ENCODE measurements at regions not wholly inside any gene's neighbourhood (a gene's known extent, or its start where the extent isn't known, plus 50 kb on each side); places are given as distances from the start of the nearest gene placed in this dataset.
"Not testable (repeated sequence)": the region's sequence is repeated elsewhere in the genome, so short reads cannot be mapped to it uniquely, and the experiment has no call there.

DNA sequence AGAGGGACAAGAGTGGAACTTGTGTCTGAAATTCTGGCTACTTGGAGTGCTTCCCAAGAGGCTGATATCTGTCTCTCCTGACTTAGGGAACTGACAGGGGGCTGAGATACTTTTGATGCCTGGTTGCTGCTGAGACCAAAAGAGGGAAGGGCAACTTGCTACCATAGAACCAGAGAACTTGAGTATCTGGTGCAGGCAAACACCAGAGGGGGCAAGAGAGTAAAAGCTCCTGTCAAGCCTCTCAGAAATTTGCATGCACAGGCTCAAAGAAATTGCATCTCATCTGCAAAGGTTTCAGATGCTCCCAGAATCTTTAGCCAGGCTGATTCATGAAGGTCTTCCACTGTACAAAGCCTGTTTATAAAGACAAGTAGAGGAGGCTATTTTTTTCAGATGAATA, 391.3 kb upstream of the FOXG1 start:
- TF ChIP-seq, protein P1, sequence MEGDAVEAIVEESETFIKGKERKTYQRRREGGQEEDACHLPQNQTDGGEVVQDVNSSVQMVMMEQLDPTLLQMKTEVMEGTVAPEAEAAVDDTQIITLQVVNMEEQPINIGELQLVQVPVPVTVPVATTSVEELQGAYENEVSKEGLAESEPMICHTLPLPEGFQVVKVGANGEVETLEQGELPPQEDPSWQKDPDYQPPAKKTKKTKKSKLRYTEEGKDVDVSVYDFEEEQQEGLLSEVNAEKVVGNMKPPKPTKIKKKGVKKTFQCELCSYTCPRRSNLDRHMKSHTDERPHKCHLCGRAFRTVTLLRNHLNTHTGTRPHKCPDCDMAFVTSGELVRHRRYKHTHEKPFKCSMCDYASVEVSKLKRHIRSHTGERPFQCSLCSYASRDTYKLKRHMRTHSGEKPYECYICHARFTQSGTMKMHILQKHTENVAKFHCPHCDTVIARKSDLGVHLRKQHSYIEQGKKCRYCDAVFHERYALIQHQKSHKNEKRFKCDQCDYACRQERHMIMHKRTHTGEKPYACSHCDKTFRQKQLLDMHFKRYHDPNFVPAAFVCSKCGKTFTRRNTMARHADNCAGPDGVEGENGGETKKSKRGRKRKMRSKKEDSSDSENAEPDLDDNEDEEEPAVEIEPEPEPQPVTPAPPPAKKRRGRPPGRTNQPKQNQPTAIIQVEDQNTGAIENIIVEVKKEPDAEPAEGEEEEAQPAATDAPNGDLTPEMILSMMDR (IDR thresholded peaks at IDR 0.05; ENCODE audit: unreplicated experiment) = peak; percentile 65
- DNase-seq (ENCODE audit: low spot score, unreplicated experiment) = no peak
- Mint-ChIP-seq H3K27me3 (no peaks in the 10 kb centered on the region), H3K9me3 (ENCODE audit: low read depth) (no peaks in the 10 kb centered on the region), H3K4me3 (ENCODE audit: low read depth) (no peak overlapping the region), H3K4me1 (ENCODE audit: low read depth) (no peaks in the 10 kb centered on the region), H3K36me3 (ENCODE audit: insufficient read depth) (no peaks in the 10 kb centered on the region), H3K27ac (no peak overlapping the region)

DNA sequence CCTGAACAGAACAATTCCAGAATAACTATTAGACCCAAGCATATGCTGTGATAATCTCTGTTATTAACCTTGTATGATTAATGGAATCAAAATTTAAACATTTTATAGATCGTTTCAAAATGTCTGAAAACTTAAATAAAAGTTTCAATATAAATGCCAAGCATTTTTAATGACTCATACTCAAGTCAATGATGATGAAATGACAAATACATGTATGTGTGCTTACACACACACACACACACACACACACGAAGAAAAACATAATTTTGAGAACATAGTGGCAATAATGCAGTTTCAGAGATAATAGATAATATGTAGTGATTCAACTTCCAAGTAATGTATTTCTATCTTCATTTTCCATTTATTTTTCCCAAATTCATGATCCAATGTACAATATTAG, 384.9 kb upstream of the FOXG1 start:
- H3K27ac Mint-ChIP-seq = no peak overlapping the region
- TF ChIP-seq, protein P1 (IDR thresholded peaks at IDR 0.05; ENCODE audit: unreplicated experiment) = no peak
- H3K9me3 Mint-ChIP-seq (ENCODE audit: low read depth) = no peaks in the 10 kb centered on the region
- H3K4me3 Mint-ChIP-seq (ENCODE audit: low read depth) = no peak overlapping the region
- no peak for DNase-seq (ENCODE audit: low spot score, unreplicated experiment)
- no peaks in the 10 kb centered on the region for H3K4me1 Mint-ChIP-seq (ENCODE audit: low read depth)
- H3K36me3 Mint-ChIP-seq (ENCODE audit: insufficient read depth) = no peaks in the 10 kb centered on the region
- H3K27me3 Mint-ChIP-seq = no peaks in the 10 kb centered on the region

DNA sequence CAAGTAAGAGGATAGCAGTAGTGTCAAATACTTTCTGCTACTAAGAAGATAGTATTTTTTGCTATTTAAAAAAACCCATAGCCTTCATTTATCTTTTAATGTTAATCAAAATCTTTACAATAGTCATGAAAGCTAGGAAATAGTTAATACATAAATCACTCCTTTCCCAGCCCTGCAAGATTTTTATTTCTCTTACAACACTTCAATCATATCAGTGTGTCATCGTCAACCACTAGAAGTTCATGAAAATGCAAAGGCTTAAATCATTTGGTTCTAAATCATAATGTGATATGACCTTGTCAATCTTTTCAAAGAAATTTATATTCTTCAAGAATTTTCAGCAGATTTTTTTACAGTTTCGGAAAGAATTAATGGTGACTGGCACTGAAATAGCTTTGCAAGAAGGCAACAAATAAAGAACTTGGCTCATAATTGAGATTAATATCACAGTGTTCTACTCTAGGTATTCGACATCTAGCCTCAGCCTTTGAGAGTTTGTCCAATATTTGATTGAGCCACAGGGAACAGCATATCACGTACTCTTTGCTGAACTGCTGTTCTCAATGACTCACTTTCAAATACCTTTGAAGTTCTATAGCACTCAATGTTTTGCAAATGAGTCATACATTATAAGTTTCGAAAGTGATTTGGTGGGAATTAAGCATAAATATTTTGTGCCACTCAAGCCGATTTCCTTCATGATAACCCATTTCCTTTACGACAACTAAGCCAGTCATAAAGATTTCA, 384.0 kb upstream of the FOXG1 start:
- H3K4me3 Mint-ChIP-seq (ENCODE audit: low read depth) = no peak overlapping the region
- H3K36me3 Mint-ChIP-seq (ENCODE audit: insufficient read depth) = no peaks in the 10 kb centered on the region
- no peaks in the 10 kb centered on the region for H3K27me3 Mint-ChIP-seq
- no peaks in the 10 kb centered on the region for H3K9me3 Mint-ChIP-seq (ENCODE audit: low read depth)
- TF ChIP-seq, protein P1 (IDR thresholded peaks at IDR 0.05; ENCODE audit: unreplicated experiment) = no peak
- no peak overlapping the region for H3K27ac Mint-ChIP-seq
- H3K4me1 Mint-ChIP-seq (ENCODE audit: low read depth) = no peaks in the 10 kb centered on the region
- no peak for DNase-seq (ENCODE audit: low spot score, unreplicated experiment)

DNA sequence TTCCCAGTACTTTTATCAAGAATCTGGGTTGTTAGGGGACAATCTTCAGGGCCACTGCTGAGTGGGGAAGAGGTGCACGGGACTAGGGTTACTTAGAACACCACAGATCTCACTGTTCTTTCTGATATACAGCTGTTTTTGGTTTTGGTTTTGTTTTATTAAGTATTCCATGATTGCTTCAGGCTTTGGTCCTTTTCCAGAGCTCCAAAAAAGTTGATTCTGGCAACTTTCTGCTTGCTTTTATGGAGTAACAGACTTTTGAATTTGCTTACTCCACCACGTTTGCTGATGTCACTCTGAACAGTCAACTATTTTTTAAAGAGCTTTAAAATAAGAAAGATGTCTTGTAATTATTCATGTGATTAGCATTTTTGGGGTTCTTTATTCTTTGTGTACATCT, 368.1 kb upstream of the FOXG1 start:
- no peak for DNase-seq (ENCODE audit: low spot score, unreplicated experiment)
- Mint-ChIP-seq H3K4me3 (ENCODE audit: low read depth) (no peak overlapping the region), H3K4me1 (ENCODE audit: low read depth) (no peaks in the 10 kb centered on the region), H3K9me3 (ENCODE audit: low read depth) (no peaks in the 10 kb centered on the region), H3K27me3 (no peaks in the 10 kb centered on the region), H3K36me3 (ENCODE audit: insufficient read depth) (no peaks in the 10 kb centered on the region), H3K27ac (no peak overlapping the region)
- TF ChIP-seq, protein P1 (IDR thresholded peaks at IDR 0.05; ENCODE audit: unreplicated experiment) = no peak

DNA sequence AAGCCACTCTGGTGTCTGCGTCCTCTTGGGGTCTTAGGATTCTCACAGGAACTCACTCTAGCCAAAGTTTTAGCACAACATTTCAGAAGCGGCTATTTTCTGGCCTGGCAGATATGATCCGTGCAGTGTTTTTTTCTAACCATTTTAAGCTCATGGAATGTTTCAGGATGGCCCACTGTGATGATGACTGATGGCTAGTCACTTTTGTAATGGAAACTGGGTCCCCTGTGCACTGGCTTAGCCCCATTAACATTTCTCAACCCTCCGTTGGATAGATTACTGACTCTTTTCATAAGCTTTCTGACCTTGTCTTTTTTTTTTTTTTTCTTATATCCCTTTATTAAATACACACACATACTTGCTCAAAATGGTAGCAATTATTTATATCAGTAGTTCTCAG, 364.9 kb upstream of the FOXG1 start:
- H3K27ac Mint-ChIP-seq; H3K27me3 Mint-ChIP-seq; H3K4me3 Mint-ChIP-seq (ENCODE audit: low read depth); DNase-seq (ENCODE audit: low spot score, unreplicated experiment); H3K9me3 Mint-ChIP-seq (ENCODE audit: low read depth); H3K36me3 Mint-ChIP-seq (ENCODE audit: insufficient read depth); H3K4me1 Mint-ChIP-seq (ENCODE audit: low read depth): not testable (repeated sequence)

DNA sequence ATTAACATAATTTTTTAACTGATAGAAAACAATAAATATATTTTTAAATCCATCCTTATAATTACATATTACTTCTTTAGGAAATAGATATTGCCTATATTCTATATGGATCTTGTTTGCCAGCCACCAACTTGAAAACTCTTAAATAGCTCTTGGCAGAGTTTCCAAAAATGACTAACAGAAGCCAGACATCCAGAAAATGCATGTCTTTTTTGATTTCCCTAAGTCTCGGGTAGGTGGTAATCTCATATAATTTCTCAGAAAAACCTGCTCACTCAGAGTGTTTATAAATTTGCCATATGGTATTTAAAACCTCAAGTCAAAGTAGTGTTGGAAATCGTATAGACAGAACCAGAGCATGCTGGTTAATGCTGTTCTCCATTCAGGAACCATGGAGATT, 360.4 kb upstream of the FOXG1 start:
- no peak for DNase-seq (ENCODE audit: low spot score, unreplicated experiment)
- H3K27ac Mint-ChIP-seq = no peak overlapping the region
- TF ChIP-seq, protein P1 (IDR thresholded peaks at IDR 0.05; ENCODE audit: unreplicated experiment) = no peak
- no peaks in the 10 kb centered on the region for H3K9me3 Mint-ChIP-seq (ENCODE audit: low read depth)
- H3K4me3 Mint-ChIP-seq (ENCODE audit: low read depth) = no peak overlapping the region
- H3K4me1 Mint-ChIP-seq (ENCODE audit: low read depth) = peaks cover 10% of the 10 kb centered on the region
- H3K27me3 Mint-ChIP-seq = no peaks in the 10 kb centered on the region
- H3K36me3 Mint-ChIP-seq (ENCODE audit: insufficient read depth) = no peaks in the 10 kb centered on the region

Data from progenitor cell of endocrine pancreas (in vitro differentiated cells).